Mammary epithelial cell (primary cell): ENCODE measurements at regions not wholly inside any gene's neighbourhood (a gene's known extent, or its start where the extent isn't known, plus 50 kb on each side); places are given as distances from the start of the nearest gene placed in this dataset.

Source experiments
- EZH2 ChIP-seq: IDR thresholded peaks from 2 replicates; pipeline ENCODE4 v1.6.1; 2012; ENCODE audit warnings: low read length, inconsistent platforms, borderline replicate concordance
- TF ChIP-seq, protein P1 (sequence below), 2 donors: IDR thresholded peaks in 1 of 2; conservative IDR thresholded peaks in 1 of 2; 2 replicates each; pipeline ENCODE4 v1.5.1; 2011 to 2012; ENCODE audit warnings: inconsistent platforms in 2 of 2, low read length in 2 of 2, mild to moderate bottlenecking in 2 of 2, control low read depth in 1 of 2, low read depth in 1 of 2; ENCODE audit not compliant: insufficient read depth in 1 of 2; ENCODE audit errors: extremely low read depth in 1 of 2

DNA sequence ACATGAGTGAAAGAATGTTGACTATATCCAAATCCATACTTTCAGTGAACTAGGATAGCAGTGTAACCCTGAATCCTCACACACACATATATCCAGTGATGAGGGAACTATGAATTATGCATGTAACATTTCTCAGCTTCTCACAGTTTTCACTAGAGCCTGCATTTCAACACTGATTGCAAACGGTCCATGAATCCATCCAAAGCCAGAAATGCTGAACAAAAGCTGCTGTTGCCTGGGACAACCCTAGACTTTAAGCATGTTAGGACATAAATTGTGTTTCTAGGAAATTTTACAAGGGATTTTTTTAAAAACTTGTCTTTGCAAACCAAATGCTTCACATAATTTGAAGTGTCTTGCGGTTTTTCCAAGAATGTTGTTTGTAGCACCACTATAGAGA is 2010.0 kb upstream of the WWC1 start:
- TF ChIP-seq EZH2 = no peak
- TF ChIP-seq, protein P1, sequence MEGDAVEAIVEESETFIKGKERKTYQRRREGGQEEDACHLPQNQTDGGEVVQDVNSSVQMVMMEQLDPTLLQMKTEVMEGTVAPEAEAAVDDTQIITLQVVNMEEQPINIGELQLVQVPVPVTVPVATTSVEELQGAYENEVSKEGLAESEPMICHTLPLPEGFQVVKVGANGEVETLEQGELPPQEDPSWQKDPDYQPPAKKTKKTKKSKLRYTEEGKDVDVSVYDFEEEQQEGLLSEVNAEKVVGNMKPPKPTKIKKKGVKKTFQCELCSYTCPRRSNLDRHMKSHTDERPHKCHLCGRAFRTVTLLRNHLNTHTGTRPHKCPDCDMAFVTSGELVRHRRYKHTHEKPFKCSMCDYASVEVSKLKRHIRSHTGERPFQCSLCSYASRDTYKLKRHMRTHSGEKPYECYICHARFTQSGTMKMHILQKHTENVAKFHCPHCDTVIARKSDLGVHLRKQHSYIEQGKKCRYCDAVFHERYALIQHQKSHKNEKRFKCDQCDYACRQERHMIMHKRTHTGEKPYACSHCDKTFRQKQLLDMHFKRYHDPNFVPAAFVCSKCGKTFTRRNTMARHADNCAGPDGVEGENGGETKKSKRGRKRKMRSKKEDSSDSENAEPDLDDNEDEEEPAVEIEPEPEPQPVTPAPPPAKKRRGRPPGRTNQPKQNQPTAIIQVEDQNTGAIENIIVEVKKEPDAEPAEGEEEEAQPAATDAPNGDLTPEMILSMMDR (conservative IDR thresholded peaks at IDR 0.05 in 1 of 2, IDR thresholded peaks at IDR 0.05 in 1 of 2; ENCODE audit: extremely low read depth in 1 of 2, insufficient read depth in 1 of 2, low read depth in 1 of 2, low read length in 2 of 2) = no peak
